ENCODE measurements at regions not wholly inside any gene's neighbourhood (a gene's known extent, or its start where the extent isn't known, plus 50 kb on each side); places are given as distances from the start of the nearest gene placed in this dataset.
"Not testable (repeated sequence)": the region's sequence is repeated elsewhere in the genome, so short reads cannot be mapped to it uniquely, and the experiment has no call there.

DNA sequence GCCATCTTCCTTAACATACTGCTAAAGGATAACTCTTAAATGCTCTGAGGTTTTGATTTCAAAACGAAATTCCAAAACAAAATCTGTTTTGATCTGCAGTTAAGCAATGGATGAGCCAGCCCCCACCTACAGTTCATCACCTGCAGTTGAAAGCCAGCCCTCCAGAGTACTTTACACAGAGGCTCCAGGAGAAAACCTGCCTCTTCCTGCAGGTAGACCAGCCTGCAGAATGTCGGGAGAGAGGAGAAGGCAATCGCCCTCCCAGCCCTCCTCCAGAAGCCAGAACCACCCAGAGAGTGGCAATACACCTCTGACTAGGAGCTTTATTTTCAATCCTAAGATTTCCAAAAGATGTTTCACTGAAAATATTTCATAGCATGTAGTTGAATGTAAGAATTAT, 798.1 kb downstream of the GATA3 start:
- Mint-ChIP-seq H3K4me3 (no peak overlapping the region), H3K27me3 (no peaks in the 10 kb centered on the region), H3K4me1 (no peaks in the 10 kb centered on the region), H3K9me3 (no peaks in the 10 kb centered on the region), H3K27ac (no peak overlapping the region), H3K36me3 (no peaks in the 10 kb centered on the region)
- ATAC-seq = no peak

DNA sequence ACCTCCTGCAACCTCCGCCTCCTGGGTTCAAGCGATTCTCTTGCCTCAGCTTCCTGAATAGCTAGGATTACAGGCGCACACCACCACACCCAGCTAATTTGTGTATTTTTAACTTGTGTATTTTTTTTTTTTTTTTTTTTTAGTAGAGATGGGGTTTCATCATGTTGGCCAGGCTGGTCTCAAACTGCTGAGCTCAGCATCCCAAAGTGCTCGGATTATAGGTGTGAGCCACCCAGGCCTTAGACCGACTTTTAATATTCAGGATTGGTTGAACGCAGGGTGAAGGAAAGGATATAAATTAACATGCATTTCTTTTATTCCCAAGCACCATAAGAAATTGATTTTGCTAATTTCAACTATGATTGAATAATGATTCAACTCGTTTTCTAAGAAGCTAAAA, 798.6 kb downstream of the GATA3 start:
- Mint-ChIP-seq H3K36me3 (no peaks in the 10 kb centered on the region), H3K27me3 (no peaks in the 10 kb centered on the region), H3K4me3 (no peak overlapping the region), H3K27ac (no peak overlapping the region), H3K4me1 (no peaks in the 10 kb centered on the region), H3K9me3 (no peaks in the 10 kb centered on the region)
- no peak for ATAC-seq

DNA sequence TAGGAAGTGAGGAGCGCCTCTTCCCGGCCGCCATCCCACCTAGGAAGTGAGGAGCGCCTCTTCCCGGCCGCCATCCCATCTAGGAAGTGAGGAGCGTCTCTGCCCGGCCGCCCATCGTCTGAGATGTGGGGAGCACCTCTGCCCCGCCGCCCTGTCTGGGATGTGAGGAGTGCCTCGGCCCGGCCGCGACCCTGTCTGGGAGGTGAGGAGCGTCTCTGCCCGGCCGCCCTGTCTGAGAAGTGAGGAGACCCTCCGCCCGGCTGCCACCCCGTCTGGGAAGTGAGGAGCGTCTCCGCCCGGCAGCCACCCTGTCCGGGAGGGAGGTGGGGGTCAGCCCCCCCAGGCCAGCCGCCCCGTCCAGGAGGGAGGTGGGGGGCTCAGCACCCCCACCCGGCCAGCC, 814.4 kb downstream of the GATA3 start:
- H3K9me3 Mint-ChIP-seq, ATAC-seq, H3K27me3 Mint-ChIP-seq, H3K4me3 Mint-ChIP-seq, H3K27ac Mint-ChIP-seq, H3K36me3 Mint-ChIP-seq, H3K4me1 Mint-ChIP-seq: not testable (repeated sequence)

DNA sequence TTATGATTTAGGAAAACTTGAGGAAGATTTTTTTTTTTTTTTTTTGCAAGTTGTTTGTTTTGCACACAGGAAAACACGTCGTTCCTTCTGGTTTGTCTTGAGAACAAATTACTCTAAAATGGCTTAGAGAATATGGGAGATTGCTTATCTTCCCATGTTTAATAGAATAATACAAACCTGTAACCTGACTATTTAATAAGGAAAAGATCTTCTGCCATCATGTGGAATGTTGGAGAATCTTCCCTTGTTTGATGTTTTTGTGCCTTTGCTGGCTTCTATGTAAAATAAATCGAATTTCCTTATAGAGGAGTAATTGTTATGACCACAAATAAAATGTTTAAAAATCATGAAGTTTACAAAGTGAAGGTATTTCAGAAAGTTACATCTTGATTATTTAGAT, 818.8 kb downstream of the GATA3 start:
- Mint-ChIP-seq H3K27me3 (no peaks in the 10 kb centered on the region), H3K4me3 (no peak overlapping the region), H3K36me3 (no peaks in the 10 kb centered on the region), H3K9me3 (no peaks in the 10 kb centered on the region), H3K27ac (no peak overlapping the region), H3K4me1 (no peaks in the 10 kb centered on the region)
- ATAC-seq = no peak

DNA sequence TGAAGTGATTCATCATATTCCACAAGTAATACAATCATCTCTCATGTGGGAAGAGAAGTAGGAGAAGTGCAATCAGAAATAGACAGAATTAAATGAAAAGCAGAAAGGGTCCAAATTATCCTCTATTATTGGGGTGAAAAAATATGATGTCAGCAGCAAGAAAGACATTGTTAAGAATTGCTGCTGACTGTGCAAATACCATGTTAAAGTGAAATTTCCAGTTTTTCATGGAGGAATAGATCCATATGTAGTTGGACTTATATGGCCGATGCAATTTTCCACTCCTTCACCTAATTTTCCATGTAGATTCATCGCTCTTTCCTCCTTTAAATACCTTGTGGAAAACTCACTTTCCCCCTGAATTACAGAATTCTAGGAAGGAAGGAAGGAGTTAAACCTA, 819.8 kb downstream of the GATA3 start:
- H3K27me3 Mint-ChIP-seq = no peaks in the 10 kb centered on the region
- no peak overlapping the region for H3K4me3 Mint-ChIP-seq
- H3K9me3 Mint-ChIP-seq = no peaks in the 10 kb centered on the region
- no peak for ATAC-seq
- H3K4me1 Mint-ChIP-seq = no peaks in the 10 kb centered on the region
- no peaks in the 10 kb centered on the region for H3K36me3 Mint-ChIP-seq
- no peak overlapping the region for H3K27ac Mint-ChIP-seq

DNA sequence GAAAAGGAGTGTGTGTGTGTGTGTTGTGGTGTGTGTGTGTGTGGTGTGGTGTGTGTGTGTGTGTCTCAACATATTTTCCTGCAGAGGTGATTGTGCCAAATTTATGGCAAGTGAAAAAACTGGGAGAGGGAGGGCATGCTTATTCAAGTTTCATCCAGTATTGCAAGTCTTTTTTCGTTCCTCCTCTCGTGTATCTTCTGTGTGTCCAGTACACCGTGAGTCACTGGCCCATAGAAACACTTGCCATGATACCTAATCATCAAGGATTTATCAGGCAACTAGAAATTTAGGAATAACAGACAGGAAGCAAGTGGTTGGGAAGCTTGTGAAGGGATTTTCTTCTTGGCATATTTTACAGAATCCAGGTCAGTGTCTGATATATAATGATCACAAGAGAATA, 820.5 kb downstream of the GATA3 start:
- Mint-ChIP-seq H3K4me1 (no peaks in the 10 kb centered on the region), H3K36me3 (no peaks in the 10 kb centered on the region), H3K27me3 (no peaks in the 10 kb centered on the region), H3K9me3 (no peaks in the 10 kb centered on the region), H3K4me3 (no peak overlapping the region), H3K27ac (no peak overlapping the region)
- no peak for ATAC-seq

DNA sequence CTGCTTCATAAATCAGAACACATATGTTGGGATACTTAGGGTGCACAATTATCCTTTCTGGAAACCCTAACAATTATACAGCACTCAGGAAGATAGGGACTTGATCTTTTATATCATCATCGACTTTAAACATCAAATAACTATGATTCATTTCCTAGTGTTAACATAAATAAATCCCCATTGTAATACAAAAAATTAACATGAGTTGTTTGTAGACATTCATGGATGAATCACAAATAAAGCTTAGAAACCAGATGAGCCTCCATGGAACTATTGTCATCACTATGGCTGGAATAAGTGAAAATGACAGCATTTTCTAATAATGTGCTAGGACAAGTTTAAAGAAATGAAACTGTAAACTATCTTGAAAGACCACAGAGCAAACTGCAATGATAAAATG, 821.7 kb downstream of the GATA3 start:
- H3K36me3 Mint-ChIP-seq = no peaks in the 10 kb centered on the region
- H3K27ac Mint-ChIP-seq = no peak overlapping the region
- no peaks in the 10 kb centered on the region for H3K27me3 Mint-ChIP-seq
- no peak for ATAC-seq
- H3K4me3 Mint-ChIP-seq = no peak overlapping the region
- no peaks in the 10 kb centered on the region for H3K9me3 Mint-ChIP-seq
- H3K4me1 Mint-ChIP-seq = no peaks in the 10 kb centered on the region

DNA sequence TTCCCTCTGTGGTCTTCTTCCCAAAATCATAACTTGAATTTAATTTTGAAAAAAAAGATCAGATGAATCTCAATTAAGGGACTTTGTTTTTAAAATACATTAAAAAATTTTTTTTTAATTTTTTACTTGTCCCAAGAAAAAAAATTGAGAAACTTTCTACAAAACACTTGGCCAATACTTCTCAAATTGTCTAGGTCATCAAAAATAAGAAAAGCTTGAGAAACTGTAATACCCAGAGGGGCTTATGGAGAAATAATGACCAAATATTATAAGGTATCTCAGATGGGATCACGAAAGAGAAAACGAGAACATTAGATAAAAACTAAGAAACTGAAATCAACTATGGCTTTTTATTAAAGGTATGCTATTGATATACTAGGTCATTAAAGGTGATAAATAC, 835.0 kb downstream of the GATA3 start:
- Mint-ChIP-seq H3K27ac (no peak overlapping the region), H3K4me1 (no peaks in the 10 kb centered on the region), H3K27me3 (no peaks in the 10 kb centered on the region), H3K9me3 (no peaks in the 10 kb centered on the region), H3K4me3 (no peak overlapping the region), H3K36me3 (no peaks in the 10 kb centered on the region)
- ATAC-seq = no peak

DNA sequence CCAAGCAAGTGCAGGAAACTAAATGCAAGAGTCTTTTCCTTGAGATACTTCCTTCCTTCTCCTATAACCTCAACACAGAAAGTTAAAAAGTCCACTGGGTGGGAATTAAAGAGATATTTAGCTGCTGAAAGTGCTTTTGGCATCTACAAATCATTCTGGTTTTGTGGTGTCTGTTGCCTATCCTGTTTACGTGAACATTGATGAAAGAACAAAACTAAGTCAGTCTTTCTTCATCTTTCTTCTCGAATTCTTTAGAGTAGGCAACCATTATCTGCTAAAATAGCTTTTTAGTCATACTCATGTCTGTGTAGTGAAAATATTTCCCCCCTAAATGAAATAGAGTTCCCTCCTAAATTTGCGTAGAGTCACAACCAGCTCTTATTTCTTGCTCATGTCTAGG, 838.6 kb downstream of the GATA3 start:
- ATAC-seq = no peak
- Mint-ChIP-seq H3K27me3 (no peaks in the 10 kb centered on the region), H3K4me3 (no peak overlapping the region), H3K4me1 (no peaks in the 10 kb centered on the region), H3K27ac (no peak overlapping the region), H3K36me3 (no peaks in the 10 kb centered on the region), H3K9me3 (no peaks in the 10 kb centered on the region)

DNA sequence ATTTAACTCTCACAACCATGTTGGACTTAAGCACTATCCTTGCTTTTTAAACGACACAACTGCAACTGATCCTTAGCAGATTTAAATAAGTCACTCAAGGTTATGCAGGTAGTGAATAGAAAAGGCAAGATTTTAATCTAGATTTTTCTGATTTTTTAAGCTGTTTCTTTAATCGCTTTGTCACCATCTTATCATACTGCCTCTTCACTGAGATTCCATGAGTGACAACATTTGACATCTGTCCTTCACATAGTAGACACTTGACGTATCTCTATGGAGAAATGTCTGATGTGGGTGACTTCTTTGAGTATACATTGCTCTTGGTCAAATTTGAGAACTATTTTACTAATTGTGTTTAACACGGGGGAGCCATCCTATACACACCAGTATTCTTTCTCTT, 839.7 kb downstream of the GATA3 start:
- no peaks in the 10 kb centered on the region for H3K4me1 Mint-ChIP-seq
- H3K27me3 Mint-ChIP-seq = no peaks in the 10 kb centered on the region
- no peak overlapping the region for H3K4me3 Mint-ChIP-seq
- no peaks in the 10 kb centered on the region for H3K9me3 Mint-ChIP-seq
- H3K27ac Mint-ChIP-seq = no peak overlapping the region
- no peaks in the 10 kb centered on the region for H3K36me3 Mint-ChIP-seq
- ATAC-seq = no peak

DNA sequence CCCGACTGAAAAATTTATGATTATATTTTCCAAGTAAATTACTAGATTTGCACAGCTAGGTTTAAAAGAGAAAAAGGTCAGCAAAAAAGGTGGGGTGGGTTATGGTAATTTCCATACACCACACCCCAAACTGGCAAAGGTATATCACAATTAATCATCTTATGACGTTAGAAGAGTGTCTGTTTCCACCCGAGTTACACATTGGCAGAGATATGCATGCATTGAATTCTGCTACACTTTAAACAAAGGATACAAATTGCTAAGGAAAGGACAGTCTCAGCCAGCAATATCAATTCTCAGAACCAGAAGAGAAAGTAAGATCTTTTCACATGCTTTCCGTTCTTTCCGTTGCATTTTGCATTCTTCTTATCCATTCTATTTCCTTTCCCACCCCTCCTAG, 843.3 kb downstream of the GATA3 start:
- ATAC-seq = no peak
- Mint-ChIP-seq H3K4me1 (no peaks in the 10 kb centered on the region), H3K36me3 (no peaks in the 10 kb centered on the region), H3K27ac (no peak overlapping the region), H3K4me3 (no peak overlapping the region), H3K27me3 (no peaks in the 10 kb centered on the region), H3K9me3 (no peaks in the 10 kb centered on the region)

DNA sequence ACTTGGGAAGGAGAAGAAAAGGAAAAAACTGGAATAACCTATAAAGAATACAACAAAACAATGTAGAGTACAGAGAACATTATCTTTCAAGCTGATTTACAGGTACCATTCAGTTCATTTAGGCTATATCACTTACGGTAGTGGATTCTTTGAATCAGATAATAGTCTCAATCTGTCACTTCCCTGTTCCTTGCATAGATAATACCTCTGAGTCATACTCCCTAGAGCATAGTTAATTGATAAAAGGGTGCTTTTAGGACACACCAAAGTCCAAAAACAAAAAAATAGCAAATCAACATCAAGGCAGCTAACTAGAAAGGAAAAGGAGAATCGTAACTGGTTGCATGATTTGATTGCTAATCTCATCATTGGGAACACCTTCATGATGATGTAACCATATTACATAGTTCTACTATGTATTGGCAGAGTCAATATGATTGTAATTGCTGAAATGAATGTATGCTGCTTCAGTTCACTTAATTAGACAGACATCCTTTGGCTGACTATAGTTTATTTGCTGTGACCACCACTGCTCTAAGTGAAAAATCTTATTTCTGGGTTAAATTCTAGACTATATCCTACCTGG, 844.4 kb downstream of the GATA3 start:
- Mint-ChIP-seq H3K27me3 (no peaks in the 10 kb centered on the region), H3K27ac (no peak overlapping the region), H3K4me1 (no peaks in the 10 kb centered on the region), H3K36me3 (no peaks in the 10 kb centered on the region), H3K4me3 (no peak overlapping the region), H3K9me3 (no peaks in the 10 kb centered on the region)
- no peak for ATAC-seq

DNA sequence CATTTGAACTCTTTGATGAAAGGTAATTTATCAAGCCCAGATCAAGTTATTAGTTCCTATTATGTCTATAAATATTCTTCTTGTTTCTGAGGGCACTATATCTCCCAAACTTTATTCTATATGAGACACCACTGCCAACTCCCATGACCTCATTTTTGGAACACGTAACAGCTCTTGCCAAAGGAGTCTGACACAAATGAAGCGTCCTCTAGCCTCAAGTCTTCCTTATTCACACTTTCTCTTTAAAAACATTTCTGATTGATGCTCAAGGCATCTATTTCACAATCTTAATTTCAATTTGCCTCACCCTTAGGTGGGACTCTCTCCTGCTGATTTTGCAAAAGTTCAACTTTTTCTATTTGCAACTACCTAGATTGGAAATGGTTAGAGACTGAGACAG, 848.4 kb downstream of the GATA3 start:
- Mint-ChIP-seq H3K4me3 (no peak overlapping the region), H3K27me3 (no peaks in the 10 kb centered on the region), H3K4me1 (no peaks in the 10 kb centered on the region), H3K9me3 (peaks cover 4% of the 10 kb centered on the region), H3K27ac (no peak overlapping the region), H3K36me3 (no peaks in the 10 kb centered on the region)
- ATAC-seq = no peak

DNA sequence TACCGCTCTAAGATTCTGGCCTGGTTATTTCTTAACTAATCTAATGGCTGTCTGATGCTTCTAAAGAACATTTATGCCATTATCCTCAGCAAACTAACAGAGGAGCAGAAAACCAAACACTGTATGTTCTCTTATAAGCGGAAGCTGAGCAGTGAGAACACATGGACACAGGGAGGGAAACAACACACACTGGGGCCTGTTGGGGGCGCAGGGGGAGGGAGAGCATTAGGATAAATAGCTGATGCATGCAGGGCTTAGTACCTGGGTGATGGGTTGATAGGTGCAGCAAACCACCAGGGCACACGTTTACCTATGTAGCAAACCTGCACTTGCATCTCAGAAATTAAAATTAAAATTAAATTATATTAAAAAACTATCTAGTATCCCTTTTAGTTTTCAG, 853.5 kb downstream of the GATA3 start:
- no peak for ATAC-seq
- H3K36me3 Mint-ChIP-seq = no peaks in the 10 kb centered on the region
- peaks cover 4% of the 10 kb centered on the region for H3K9me3 Mint-ChIP-seq
- H3K27ac Mint-ChIP-seq = no peak overlapping the region
- H3K4me3 Mint-ChIP-seq = no peak overlapping the region
- no peaks in the 10 kb centered on the region for H3K4me1 Mint-ChIP-seq
- H3K27me3 Mint-ChIP-seq = no peaks in the 10 kb centered on the region

DNA sequence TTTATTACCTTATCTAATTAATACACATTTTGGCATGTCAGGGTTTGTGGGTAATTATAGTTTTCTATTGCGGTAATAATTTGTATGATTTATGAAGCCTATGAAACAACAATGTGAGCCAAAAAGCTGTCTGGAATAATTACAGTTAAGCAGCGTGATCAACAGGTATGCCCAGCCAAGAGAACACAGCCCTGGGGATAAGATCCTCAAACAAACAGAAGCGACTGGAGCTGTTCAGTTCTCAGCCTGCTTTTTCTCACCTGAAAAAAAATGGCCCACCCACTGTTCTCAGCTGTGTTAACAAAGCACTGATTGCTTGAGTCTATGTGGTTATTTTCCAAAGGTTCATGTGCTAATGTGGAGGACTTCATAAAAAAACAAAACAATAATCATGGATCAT, 855.8 kb downstream of the GATA3 start:
- no peaks in the 10 kb centered on the region for H3K27me3 Mint-ChIP-seq
- no peaks in the 10 kb centered on the region for H3K4me1 Mint-ChIP-seq
- ATAC-seq = no peak
- H3K36me3 Mint-ChIP-seq = no peaks in the 10 kb centered on the region
- no peak overlapping the region for H3K27ac Mint-ChIP-seq
- no peak overlapping the region for H3K4me3 Mint-ChIP-seq
- H3K9me3 Mint-ChIP-seq = peaks cover 3% of the 10 kb centered on the region

DNA sequence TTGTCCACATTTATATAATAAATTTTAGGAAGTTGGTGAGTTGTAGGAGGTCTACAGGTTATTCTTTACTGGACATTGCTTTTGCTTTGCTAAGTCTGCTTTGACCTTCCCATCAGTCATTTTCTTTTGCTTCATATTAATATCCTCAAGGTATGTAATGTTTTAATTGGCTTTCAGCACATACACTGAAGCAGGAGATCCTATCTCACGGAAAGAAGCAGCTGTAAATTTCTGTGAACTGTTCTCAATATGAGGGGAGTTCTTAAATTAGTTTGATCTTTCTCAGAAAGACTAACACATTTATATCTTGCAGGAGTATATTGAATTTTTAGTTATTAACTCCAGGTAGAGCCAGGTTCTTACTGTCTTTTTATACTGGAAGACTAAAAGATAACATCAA, 856.5 kb downstream of the GATA3 start:
- no peaks in the 10 kb centered on the region for H3K4me1 Mint-ChIP-seq
- no peak overlapping the region for H3K27ac Mint-ChIP-seq
- no peak overlapping the region for H3K4me3 Mint-ChIP-seq
- no peak for ATAC-seq
- H3K27me3 Mint-ChIP-seq = no peaks in the 10 kb centered on the region
- H3K36me3 Mint-ChIP-seq = no peaks in the 10 kb centered on the region
- peaks cover 3% of the 10 kb centered on the region for H3K9me3 Mint-ChIP-seq

DNA sequence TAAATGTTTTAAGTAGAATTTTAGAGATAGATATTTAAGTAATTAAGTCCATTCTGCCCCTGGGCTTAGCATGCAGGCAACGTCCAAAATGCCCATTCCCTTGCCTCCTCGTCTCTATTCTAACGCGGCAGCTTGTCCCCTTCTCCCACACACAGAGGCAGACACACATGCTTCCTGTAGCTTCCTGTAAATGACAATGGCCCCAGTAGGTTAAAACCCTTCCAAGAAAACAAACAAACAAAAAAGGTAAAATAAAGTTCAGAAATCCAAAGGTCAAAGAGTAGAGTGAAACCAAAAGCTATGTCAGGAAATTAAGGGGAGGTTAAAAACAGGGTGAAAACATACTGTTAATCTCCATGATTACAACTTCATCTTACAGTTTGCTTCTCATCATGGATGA, 857.6 kb downstream of the GATA3 start:
- Mint-ChIP-seq H3K4me1 (no peaks in the 10 kb centered on the region), H3K9me3 (peaks cover 3% of the 10 kb centered on the region), H3K27me3 (no peaks in the 10 kb centered on the region), H3K36me3 (no peaks in the 10 kb centered on the region), H3K27ac (no peak overlapping the region), H3K4me3 (no peak overlapping the region)
- ATAC-seq = no peak

Data from stimulated activated memory B cell treated with anti-CD40 and anti-IgM and Interleukin-4, amounts not matched to agents 10 μg/mL and 1 μg/mL and 100 μg/mL, for 72 hours (primary cell).